ENCODE measurements at regions not wholly inside any gene's neighbourhood (a gene's known extent, or its start where the extent isn't known, plus 50 kb on each side); places are given as distances from the start of the nearest gene placed in this dataset.

- TF ChIP-seq CTCF (conservative IDR thresholded peaks at IDR 0.05; ENCODE audit: low read depth, low read length) (no peak), EZH2 (IDR thresholded peaks at IDR 0.05; ENCODE audit: borderline replicate concordance, low read depth, low read length, poor library complexity, severe bottlenecking) (no peak)
These were observed 109.0 kb upstream of the THBS2 start for GRCh38 chr6:169362501-169363121.

Data from A673 (cell line).